IMR-90 (cell line): ENCODE measurements at regions not wholly inside any gene's neighbourhood (a gene's known extent, or its start where the extent isn't known, plus 50 kb on each side); places are given as distances from the start of the nearest gene placed in this dataset.

Experiments used
- ATAC-seq: fragments of 200-7000 bp; cut with Tn5 transposase; 2 replicates; pipeline ENCODE4 v1.9.1; 2020; ENCODE audit warnings: low read depth, mild to moderate bottlenecking, moderate library complexity
- BruUV-seq: library from RNA; stranded (reverse); fragments of 400-500 nt; replicated peaks from 2 replicates; lab custom pipeline; 2021; lab: Mats Ljungman, UMichigan
- CTCF ChIA-PET: fragments of 300-600 bp; formaldehyde crosslinking; extraction: SDS; loops from one replicate; lab custom pipeline; 2021; ENCODE audit warnings: antibody characterized with exemption; lab: Yijun Ruan, JAX
- POLR2A ChIA-PET: fragments of 300-600 bp; sonication (Branson Sonifier 250); formaldehyde crosslinking; loops from one replicate; lab custom pipeline; 2022; ENCODE audit warnings: antibody characterized with exemption; ENCODE audit not compliant: unreplicated experiment; lab: Charles Lee
- DNase-seq: peaks from one replicate; pipeline ENCODE4 v3.0.0; 2013
- H2AFZ ChIP-seq: replicated peaks from 2 replicates; pipeline ENCODE3; 2013; ENCODE audit warnings: low read length, mild to moderate bottlenecking; ENCODE audit not compliant: poor library complexity
- H2AK5ac ChIP-seq: 2 replicates; pipeline ENCODE4 v1.6.1; 2013; ENCODE audit warnings: low read depth, low read length, inconsistent platforms
- H2AK9ac ChIP-seq: replicated peaks from 2 replicates; pipeline ENCODE3; 2013; ENCODE audit warnings: mild to moderate bottlenecking, low read depth, low read length, moderate library complexity; ENCODE audit not compliant: poor library complexity
- H2BK120ac ChIP-seq: 2 replicates; pipeline ENCODE4 v1.6.1; 2013; ENCODE audit warnings: low read depth, low read length, inconsistent platforms
- H2BK15ac ChIP-seq: 3 replicates; pipeline ENCODE4 v1.6.1; 2013; ENCODE audit warnings: low read depth, low read length, inconsistent platforms
- H2BK20ac ChIP-seq: 2 replicates; pipeline ENCODE4 v1.6.1; 2013; ENCODE audit warnings: low read depth, mild to moderate bottlenecking, inconsistent platforms, low read length, moderate library complexity
- H2BK5ac ChIP-seq: 2 replicates; pipeline ENCODE4 v1.6.1; 2013; ENCODE audit warnings: mild to moderate bottlenecking, low read depth, low read length, inconsistent platforms; ENCODE audit not compliant: poor library complexity, severe bottlenecking
- H3K14ac ChIP-seq: replicated peaks from 2 replicates; pipeline ENCODE4 v1.6.1; 2013; ENCODE audit warnings: low read depth, low read length, inconsistent platforms
- H3K18ac ChIP-seq: 2 replicates; pipeline ENCODE4 v1.6.1; 2013; ENCODE audit warnings: low read depth, low read length, control low read depth
- H3K23ac ChIP-seq: 2 replicates; pipeline ENCODE4 v1.6.1; 2013; ENCODE audit warnings: low read depth, low read length, inconsistent platforms
- H3K27ac ChIP-seq: 2 replicates; pipeline ENCODE4 v1.5.1; 2013; ENCODE audit warnings: mild to moderate bottlenecking, control low read depth, low read length; ENCODE audit not compliant: insufficient read depth
- H3K27me3 ChIP-seq: 2 replicates; pipeline ENCODE4 v1.6.1; 2013; ENCODE audit warnings: low read length; ENCODE audit not compliant: control insufficient read depth, insufficient read depth
- H3K36me3 ChIP-seq: 2 replicates; pipeline ENCODE4 v1.6.1; 2013; ENCODE audit warnings: low read length, mixed read lengths; ENCODE audit not compliant: control insufficient read depth, insufficient read depth
- H3K4ac ChIP-seq: 2 replicates; pipeline ENCODE4 v1.6.1; 2013; ENCODE audit warnings: low read depth, low read length, inconsistent platforms
- H3K4me1 ChIP-seq: 2 replicates; pipeline ENCODE4 v1.6.1; 2013; ENCODE audit warnings: low read length, mixed read lengths; ENCODE audit not compliant: control insufficient read depth, insufficient read depth
- H3K4me2 ChIP-seq: 2 replicates; pipeline ENCODE4 v1.6.1; 2013; ENCODE audit warnings: low read depth, mild to moderate bottlenecking, control low read depth, low read length, moderate library complexity
- H3K4me3 ChIP-seq: 2 replicates; pipeline ENCODE4 v1.5.1; 2013; ENCODE audit warnings: low read depth, mild to moderate bottlenecking, control low read depth, low read length, moderate library complexity; ENCODE audit not compliant: insufficient read depth
- H3K56ac ChIP-seq: 2 replicates; pipeline ENCODE4 v1.6.1; 2013; ENCODE audit warnings: low read length, inconsistent platforms; ENCODE audit not compliant: insufficient read depth; ENCODE audit errors: extremely low read depth
- H3K79me1 ChIP-seq, 2 experiments: 2 replicates each; pipeline ENCODE4 v1.6.1; 2013; ENCODE audit warnings: low read length in 2 of 2, inconsistent platforms in 1 of 2, low read depth in 1 of 2
- H3K9ac ChIP-seq: 2 replicates; pipeline ENCODE4 v1.6.1; 2013; ENCODE audit warnings: low read depth, low read length, control low read depth
- H3K9me1 ChIP-seq: 2 replicates; pipeline ENCODE4 v1.6.1; 2013; ENCODE audit warnings: low read length, inconsistent platforms; ENCODE audit not compliant: insufficient read depth
- H3K9me3 ChIP-seq: 2 replicates; pipeline ENCODE4 v1.6.1; 2013; ENCODE audit warnings: low read length; ENCODE audit not compliant: control insufficient read depth, insufficient read depth
- H4K20me1 ChIP-seq: 2 replicates; pipeline ENCODE4 v1.6.1; 2013; ENCODE audit warnings: low read length, inconsistent platforms; ENCODE audit not compliant: insufficient read depth
- H4K5ac ChIP-seq: 2 replicates; pipeline ENCODE4 v1.6.1; 2013; ENCODE audit warnings: mild to moderate bottlenecking, low read depth, low read length, control low read depth
- H4K8ac ChIP-seq, 2 experiments: 2 replicates each; pipeline ENCODE4 v1.6.1; 2013; ENCODE audit warnings: low read depth in 2 of 2, low read length in 2 of 2, control low read depth in 1 of 2, inconsistent platforms in 1 of 2
- H4K91ac ChIP-seq: 2 replicates; pipeline ENCODE4 v1.6.1; 2013; ENCODE audit warnings: low read depth, low read length, inconsistent platforms; ENCODE audit not compliant: insufficient read depth
- BHLHE40 ChIP-seq: fragments of 150-350 bp; IDR thresholded peaks from 2 replicates; pipeline ENCODE4 v1.6.1; 2016; ENCODE audit warnings: mild to moderate bottlenecking, low read depth, low read length
- CEBPB ChIP-seq: IDR thresholded peaks from 2 replicates; pipeline ENCODE4 v1.6.1; 2012; ENCODE audit warnings: low read depth, low read length, improper control_type of control experiment
- CHD1 ChIP-seq: IDR thresholded peaks from 2 replicates; pipeline ENCODE4 v1.6.1; 2012; ENCODE audit warnings: low read depth, low read length, improper control_type of control experiment
- ELK1 ChIP-seq: fragments of 150-350 bp; IDR thresholded peaks from 2 replicates; pipeline ENCODE4 v1.6.1; 2016; ENCODE audit warnings: low read depth, mild to moderate bottlenecking, low read length, moderate library complexity, borderline replicate concordance
- FOS ChIP-seq: fragments of 150-350 bp; IDR thresholded peaks from 2 replicates; pipeline ENCODE4 v1.6.1; 2016; ENCODE audit warnings: low read depth, low read length
- MAFK ChIP-seq: IDR thresholded peaks from 2 replicates; pipeline ENCODE4 v1.6.1; 2012; ENCODE audit warnings: low read depth, low read length, improper control_type of control experiment
- MAZ ChIP-seq: IDR thresholded peaks from 2 replicates; pipeline ENCODE4 v1.6.1; 2012; ENCODE audit warnings: low read depth, mild to moderate bottlenecking, low read length, improper control_type of control experiment, moderate library complexity, borderline replicate concordance
- MXI1 ChIP-seq: IDR thresholded peaks from 2 replicates; pipeline ENCODE4 v1.6.1; 2012; ENCODE audit warnings: low read depth, mild to moderate bottlenecking, low read length, moderate library complexity, borderline replicate concordance
- NFE2L2 ChIP-seq: fragments of 150-350 bp; IDR thresholded peaks from 2 replicates; pipeline ENCODE4 v1.6.1; 2016; ENCODE audit warnings: low read depth, mild to moderate bottlenecking, low read length
- POLR2A ChIP-seq: IDR thresholded peaks from 2 replicates; pipeline ENCODE4 v1.6.1; 2012; ENCODE audit warnings: mild to moderate bottlenecking, low read depth, low read length
- RAD21 ChIP-seq: IDR thresholded peaks from 2 replicates; pipeline ENCODE4 v1.6.1; 2012; ENCODE audit warnings: low read length, improper control_type of control experiment
- RCOR1 ChIP-seq: IDR thresholded peaks from 2 replicates; pipeline ENCODE4 v1.6.1; 2012; ENCODE audit warnings: mild to moderate bottlenecking, low read length, improper control_type of control experiment; ENCODE audit not compliant: insufficient replicate concordance
- SMC3 ChIP-seq: fragments of 150-350 bp; IDR thresholded peaks from 2 replicates; pipeline ENCODE4 v1.6.1; 2016; ENCODE audit warnings: low read depth, mild to moderate bottlenecking, antibody characterized with exemption, low read length, moderate library complexity
- WGBS, 2 experiments: methylation state at CpG; one replicate each; pipeline versions ENCODE4 v1.1.5 to v1.1.7; 2013; ENCODE audit warnings: missing lambda C conversion rate in 2 of 2; ENCODE audit not compliant: insufficient read length in 1 of 2; ENCODE audit errors: extremely low coverage in 2 of 2; 5-methylcytosine and 5-hydroxymethylcytosine counted together
- dilution Hi-C: fragments of 300-500 bp; cut with HindIII; formaldehyde crosslinking; loops from one replicate; pipeline ENCODE4 v1.14.3; 2018; ENCODE audit warnings: low sequenced_read_pairs; ENCODE audit not compliant: unreplicated experiment
- in situ Hi-C: fragments of 300-500 bp; cut with MboI; formaldehyde crosslinking; loops from 3 replicates; pipeline ENCODE4 v1.14.3; 2019; ENCODE audit warnings: low sequenced_read_pairs, inconsistent platforms, mixed read lengths
- intact Hi-C: fragments of 100-400 bp; cut with micrococcal nuclease; formaldehyde crosslinking; loops from 2 replicates; pipeline ENCODE4 v1.10.0; 2022
- TF ChIP-seq, protein P1 (sequence below): conservative IDR thresholded peaks from 2 replicates; pipeline ENCODE4 v1.5.1; 2012; ENCODE audit warnings: mild to moderate bottlenecking, low read depth, low read length, improper control_type of control experiment

- no peaks in the 10 kb centered on the region for H4K20me1 ChIP-seq
- no peak overlapping the region for H3K14ac ChIP-seq
- no peak overlapping the region for H3K27ac ChIP-seq
- H3K9ac ChIP-seq, result no peak overlapping the region
- no peak overlapping the region for H4K5ac ChIP-seq
- H2BK120ac ChIP-seq, result no peak overlapping the region
- ATAC-seq (no peak), DNase-seq (no peak)
- no peak overlapping the region for H3K18ac ChIP-seq
- intact Hi-C loops (no loop called here), dilution Hi-C loops (no loop called here), in situ Hi-C loops (no loop called here)
- no peak overlapping the region for H2BK5ac ChIP-seq
- H3K4ac ChIP-seq, result no peak overlapping the region
- H3K9me1 ChIP-seq, result no peaks in the 10 kb centered on the region
- peaks cover 4% of the 10 kb centered on the region for H3K9me3 ChIP-seq
- H2BK20ac ChIP-seq, result no peak overlapping the region
- POLR2A ChIA-PET, result no interaction called here
- no peak overlapping the region for H2AK5ac ChIP-seq
- no peaks in the 10 kb centered on the region for H3K4me1 ChIP-seq
- H2BK15ac ChIP-seq, result no peak overlapping the region
- no peaks in the 10 kb centered on the region for H3K27me3 ChIP-seq
- H4K8ac ChIP-seq, result no peak overlapping the region
- no peak overlapping the region for H2AFZ ChIP-seq
- CTCF ChIA-PET, result no interaction called here
- no peak overlapping the region for H3K23ac ChIP-seq
- BruUV-seq, result no TSS peak
- no peak overlapping the region for H3K4me3 ChIP-seq
- no peaks in the 10 kb centered on the region for H3K36me3 ChIP-seq
- H2AK9ac ChIP-seq, result no peak overlapping the region
- H4K91ac ChIP-seq, result no peak overlapping the region
- H3K4me2 ChIP-seq, result no peak overlapping the region
- no peak for TF ChIP-seq CHD1
- no peak for TF ChIP-seq ELK1
- no peak for TF ChIP-seq RAD21
- TF ChIP-seq MXI1, result no peak
- no peak for TF ChIP-seq MAZ
- TF ChIP-seq POLR2A, result no peak
- TF ChIP-seq SMC3, result no peak
- TF ChIP-seq, protein P1, sequence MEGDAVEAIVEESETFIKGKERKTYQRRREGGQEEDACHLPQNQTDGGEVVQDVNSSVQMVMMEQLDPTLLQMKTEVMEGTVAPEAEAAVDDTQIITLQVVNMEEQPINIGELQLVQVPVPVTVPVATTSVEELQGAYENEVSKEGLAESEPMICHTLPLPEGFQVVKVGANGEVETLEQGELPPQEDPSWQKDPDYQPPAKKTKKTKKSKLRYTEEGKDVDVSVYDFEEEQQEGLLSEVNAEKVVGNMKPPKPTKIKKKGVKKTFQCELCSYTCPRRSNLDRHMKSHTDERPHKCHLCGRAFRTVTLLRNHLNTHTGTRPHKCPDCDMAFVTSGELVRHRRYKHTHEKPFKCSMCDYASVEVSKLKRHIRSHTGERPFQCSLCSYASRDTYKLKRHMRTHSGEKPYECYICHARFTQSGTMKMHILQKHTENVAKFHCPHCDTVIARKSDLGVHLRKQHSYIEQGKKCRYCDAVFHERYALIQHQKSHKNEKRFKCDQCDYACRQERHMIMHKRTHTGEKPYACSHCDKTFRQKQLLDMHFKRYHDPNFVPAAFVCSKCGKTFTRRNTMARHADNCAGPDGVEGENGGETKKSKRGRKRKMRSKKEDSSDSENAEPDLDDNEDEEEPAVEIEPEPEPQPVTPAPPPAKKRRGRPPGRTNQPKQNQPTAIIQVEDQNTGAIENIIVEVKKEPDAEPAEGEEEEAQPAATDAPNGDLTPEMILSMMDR, result no peak
- no peak for TF ChIP-seq RCOR1
- TF ChIP-seq BHLHE40, result no peak
- no peak for TF ChIP-seq FOS
- no peak for TF ChIP-seq NFE2L2
- no peak for TF ChIP-seq MAFK
- no peak for TF ChIP-seq CEBPB
- no CpG with 5 or more reads among the region's 4 CpGs for WGBS, 2 experiments
- H3K79me1 ChIP-seq, result no peaks in the 10 kb centered on the region
- no peak overlapping the region for H3K56ac ChIP-seq
Observed at GRCh38 chr3:79878708-79879107, 110.9 kb upstream of the ROBO1 start.
